Spleen (tissue), 7 donors: ENCODE measurements at regions not wholly inside any gene's neighbourhood (a gene's known extent, or its start where the extent isn't known, plus 50 kb on each side); places are given as distances from the start of the nearest gene placed in this dataset.

Experiments
- CTCF ChIP-seq, 11 experiments: fragments of 200-600 bp in 7 of 11; fragments of 450-650 bp in 4 of 11; sonication (generic) in 4 of 11; IDR thresholded peaks in 8 of 11; conservative IDR thresholded peaks in 3 of 11; 1 replicate in 7 of 11; 2 replicates in 4 of 11; pipeline versions ENCODE4 v1.4.0 to v1.8.0; 2016 to 2021; ENCODE audit warnings: antibody characterized with exemption in 11 of 11, inconsistent platforms in 4 of 11, mild to moderate bottlenecking in 1 of 11
- POLR2A ChIP-seq, 3 donors: fragments of 450-650 bp; IDR thresholded peaks; one replicate each; pipeline ENCODE4 v1.5.1; 2017; ENCODE audit warnings: antibody characterized with exemption in 3 of 3, mild to moderate bottlenecking in 1 of 3
- POLR2AphosphoS5 ChIP-seq, 3 donors: sonication (generic); formaldehyde crosslinking; IDR thresholded peaks; one replicate each; pipeline ENCODE4 v1.5.1; 2017; ENCODE audit warnings: antibody characterized with exemption in 3 of 3
- donor health status: DM: no; HTN: no; CAD: no; lungs with moderate emphysema.
- donor health status: DM: no; HTN: no; CAD: no.
- donor health status: DM: no; HTN: no; CAD: no.

GRCh38 chr16:8283195-8283594 is 307.1 kb downstream of the TMEM114 start:
- TF ChIP-seq POLR2AphosphoS5 (IDR thresholded peaks at IDR 0.05) (no peak), CTCF (IDR thresholded peaks at IDR 0.05 in 8 of 11, conservative IDR thresholded peaks at IDR 0.05 in 3 of 11) (no peak), POLR2A (IDR thresholded peaks at IDR 0.05) (no peak)
